Right atrium auricular region (tissue), 2 donors: ENCODE measurements at regions not wholly inside any gene's neighbourhood (a gene's known extent, or its start where the extent isn't known, plus 50 kb on each side); places are given as distances from the start of the nearest gene placed in this dataset.
"Not testable (repeated sequence)": the region's sequence is repeated elsewhere in the genome, so short reads cannot be mapped to it uniquely, and the experiment has no call there.

Experiments
- DNase-seq: peaks from one replicate; pipeline ENCODE4 v3.0.0-alpha.2; 2019; ENCODE audit warnings: low spot score
- H3K27ac ChIP-seq, 2 donors: fragments of 200-600 bp; sonication (generic); 1 replicate in 1 of 2; 2 replicates in 1 of 2; pipeline ENCODE4 v1.5.1; 2016 to 2019
- H3K27me3 ChIP-seq, 2 donors: fragments of 200-600 bp; sonication (generic); one replicate each; pipeline versions ENCODE4 v1.5.1 to v1.6.0; 2017 to 2019
- H3K36me3 ChIP-seq: fragments of 200-600 bp; sonication (generic); one replicate; pipeline ENCODE4 v1.5.1; 2016
- H3K4me1 ChIP-seq, 2 donors: fragments of 200-600 bp; sonication (generic); one replicate each; pipeline versions ENCODE4 v1.5.1 to v1.6.0; 2017 to 2019
- H3K4me3 ChIP-seq, 2 donors: fragments of 200-600 bp; sonication (generic); 1 replicate in 1 of 2; 2 replicates in 1 of 2; pipeline ENCODE4 v1.5.1; 2017 to 2019; ENCODE audit warnings: mild to moderate bottlenecking in 1 of 2, moderate library complexity in 1 of 2
- H3K9me3 ChIP-seq, 2 donors: fragments of 200-600 bp; sonication (generic); one replicate each; pipeline ENCODE4 v1.5.1; 2019
- CTCF ChIP-seq, 2 donors: fragments of 200-600 bp; sonication (generic); IDR thresholded peaks; one replicate each; pipeline ENCODE4 v1.5.1; 2019; ENCODE audit warnings: antibody characterized with exemption in 2 of 2

DNA sequence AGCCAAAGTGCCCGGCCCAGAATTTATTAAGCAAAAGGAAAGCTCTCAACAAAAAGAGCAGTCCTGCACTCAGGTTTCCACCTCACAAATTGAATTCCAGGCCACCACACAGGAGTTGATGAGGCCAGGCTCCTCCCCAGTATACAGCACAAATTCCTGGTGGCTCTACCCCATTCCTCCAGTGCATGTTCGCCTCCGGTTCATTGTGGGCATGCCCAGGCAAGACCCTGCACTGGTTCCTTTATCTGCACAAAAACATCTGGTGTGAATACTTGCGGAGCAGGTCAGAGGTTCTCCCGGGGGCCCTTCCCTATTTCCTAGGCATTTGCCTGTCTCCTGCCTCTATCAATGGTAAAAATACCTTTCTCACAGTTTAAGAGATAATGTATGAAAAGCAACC lies 195.2 kb upstream of the ANXA10 start:
- H3K27ac ChIP-seq = no peak overlapping the region
- H3K27me3 ChIP-seq = no peaks in the 10 kb centered on the region
- H3K36me3 ChIP-seq = no peaks in the 10 kb centered on the region
- no peak for TF ChIP-seq CTCF (IDR thresholded peaks at IDR 0.05)
- H3K9me3 ChIP-seq = no peaks in the 10 kb centered on the region
- no peak overlapping the region for H3K4me3 ChIP-seq
- H3K4me1 ChIP-seq = no peaks in the 10 kb centered on the region
- no peak for DNase-seq

DNA sequence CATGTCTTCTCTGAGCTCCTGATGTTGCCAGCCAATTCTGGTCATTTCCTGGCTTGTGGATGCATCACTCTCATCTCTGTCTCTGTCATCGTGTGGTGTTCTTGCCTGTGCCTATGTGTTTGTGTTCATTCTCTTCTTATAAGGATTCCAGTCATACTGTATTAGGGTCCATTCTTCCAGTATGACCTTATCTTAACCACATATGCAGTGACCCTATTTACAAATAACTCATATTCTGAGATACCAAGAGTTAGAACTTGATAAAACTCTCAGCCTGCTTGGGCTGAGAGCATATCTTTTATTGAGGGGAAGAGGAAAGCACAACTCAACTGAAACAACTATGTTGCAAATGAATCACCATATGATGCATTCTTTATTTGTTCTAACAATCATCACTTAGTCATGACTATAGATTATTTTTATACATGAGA lies 189.0 kb upstream of the ANXA10 start:
- H3K9me3 ChIP-seq = no peaks in the 10 kb centered on the region
- no peak for DNase-seq
- no peaks in the 10 kb centered on the region for H3K4me1 ChIP-seq
- H3K36me3 ChIP-seq = no peaks in the 10 kb centered on the region
- no peak overlapping the region for H3K27ac ChIP-seq
- TF ChIP-seq CTCF (IDR thresholded peaks at IDR 0.05) = no peak
- H3K4me3 ChIP-seq = no peak overlapping the region
- H3K27me3 ChIP-seq = no peaks in the 10 kb centered on the region

- DNase-seq = no peak
- Histone ChIP-seq H3K36me3 (no peaks in the 10 kb centered on the region), H3K4me3 (no peak overlapping the region), H3K9me3 (no peaks in the 10 kb centered on the region), H3K27ac (no peak overlapping the region), H3K4me1 (no peaks in the 10 kb centered on the region), H3K27me3 (no peaks in the 10 kb centered on the region)
- TF ChIP-seq CTCF (IDR thresholded peaks at IDR 0.05) = no peak
Measured at GRCh38 chr4:167906851-167907250, 185.5 kb upstream of the ANXA10 start.

GRCh38 chr4:167908816-167909215 lies 183.5 kb upstream of the ANXA10 start:
- no peak for TF ChIP-seq CTCF (IDR thresholded peaks at IDR 0.05)
- Histone ChIP-seq H3K27me3 (no peaks in the 10 kb centered on the region), H3K4me1 (no peaks in the 10 kb centered on the region), H3K36me3 (no peaks in the 10 kb centered on the region), H3K27ac (no peak overlapping the region), H3K4me3 (no peak overlapping the region), H3K9me3 (no peaks in the 10 kb centered on the region)
- no peak for DNase-seq

DNA sequence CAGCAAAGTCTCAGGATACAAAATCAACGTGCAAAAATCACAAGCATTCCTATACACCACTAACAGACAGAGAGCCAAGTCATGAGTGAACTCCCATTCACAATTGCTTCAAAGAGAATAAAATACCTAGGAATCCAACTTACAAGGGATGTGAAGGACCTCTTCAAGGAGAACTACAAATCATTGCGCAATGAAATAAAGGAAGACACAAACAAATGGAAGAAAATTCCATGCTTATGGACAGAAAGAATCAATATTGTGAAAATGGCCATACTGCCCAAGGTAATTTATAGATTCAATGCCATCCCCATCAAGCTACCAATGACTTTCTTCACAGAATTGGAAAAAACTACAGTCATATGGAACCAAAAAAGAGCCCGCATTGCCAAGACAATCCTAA lies 179.8 kb upstream of the ANXA10 start:
- H3K27ac ChIP-seq, H3K36me3 ChIP-seq, H3K9me3 ChIP-seq, H3K27me3 ChIP-seq, H3K4me1 ChIP-seq, DNase-seq, H3K4me3 ChIP-seq: not testable (repeated sequence)

DNA sequence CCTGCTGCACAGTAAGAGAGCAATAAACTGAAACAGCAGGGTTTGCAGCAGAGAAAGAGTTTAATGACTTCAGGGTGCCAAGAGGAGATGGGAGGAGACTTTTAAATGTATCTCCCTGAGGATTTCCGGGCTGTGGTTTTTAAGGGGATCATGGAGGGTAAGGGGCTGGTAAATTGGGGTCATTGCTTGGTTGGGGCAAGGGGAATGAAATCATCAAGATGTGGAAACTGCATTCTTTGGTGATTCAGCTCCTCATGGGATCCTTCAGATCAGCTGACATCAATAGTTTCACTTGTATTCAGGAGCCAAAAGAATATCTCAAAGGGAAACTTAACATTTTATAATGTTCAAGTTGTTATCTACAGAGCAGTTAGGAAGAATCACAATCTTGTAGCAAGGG lies 174.3 kb upstream of the ANXA10 start:
- no peak for TF ChIP-seq CTCF (IDR thresholded peaks at IDR 0.05)
- H3K27me3 ChIP-seq = no peaks in the 10 kb centered on the region
- H3K36me3 ChIP-seq = no peaks in the 10 kb centered on the region
- no peak for DNase-seq
- no peak overlapping the region for H3K27ac ChIP-seq
- H3K4me3 ChIP-seq = no peak overlapping the region
- no peaks in the 10 kb centered on the region for H3K4me1 ChIP-seq
- H3K9me3 ChIP-seq = no peaks in the 10 kb centered on the region
